HEK293T (cell line): ENCODE measurements at regions not wholly inside any gene's neighbourhood (a gene's known extent, or its start where the extent isn't known, plus 50 kb on each side); places are given as distances from the start of the nearest gene placed in this dataset.

Experiments used
- BHLHE40 ChIP-seq: fragments of 450-650 bp; IDR thresholded peaks from 2 replicates; pipeline ENCODE4 v1.6.1; 2016; ENCODE audit warnings: mild to moderate bottlenecking, moderate library complexity, borderline replicate concordance
- CTBP1 ChIP-seq: fragments of 450-650 bp; IDR thresholded peaks from 2 replicates; pipeline ENCODE4 v1.6.1; 2016; ENCODE audit warnings: borderline replicate concordance
- ELF4 ChIP-seq: fragments of 450-650 bp; IDR thresholded peaks from 2 replicates; pipeline ENCODE4 v1.6.1; 2017; ENCODE audit warnings: antibody characterized with exemption
- FOXA1 ChIP-seq: fragments of 450-650 bp; IDR thresholded peaks from 2 replicates; pipeline ENCODE4 v1.6.1; 2016; ENCODE audit warnings: mild to moderate bottlenecking
- FOXM1 ChIP-seq: fragments of 450-650 bp; IDR thresholded peaks from 2 replicates; pipeline ENCODE4 v1.6.1; 2017; ENCODE audit warnings: mild to moderate bottlenecking, borderline replicate concordance

DNA sequence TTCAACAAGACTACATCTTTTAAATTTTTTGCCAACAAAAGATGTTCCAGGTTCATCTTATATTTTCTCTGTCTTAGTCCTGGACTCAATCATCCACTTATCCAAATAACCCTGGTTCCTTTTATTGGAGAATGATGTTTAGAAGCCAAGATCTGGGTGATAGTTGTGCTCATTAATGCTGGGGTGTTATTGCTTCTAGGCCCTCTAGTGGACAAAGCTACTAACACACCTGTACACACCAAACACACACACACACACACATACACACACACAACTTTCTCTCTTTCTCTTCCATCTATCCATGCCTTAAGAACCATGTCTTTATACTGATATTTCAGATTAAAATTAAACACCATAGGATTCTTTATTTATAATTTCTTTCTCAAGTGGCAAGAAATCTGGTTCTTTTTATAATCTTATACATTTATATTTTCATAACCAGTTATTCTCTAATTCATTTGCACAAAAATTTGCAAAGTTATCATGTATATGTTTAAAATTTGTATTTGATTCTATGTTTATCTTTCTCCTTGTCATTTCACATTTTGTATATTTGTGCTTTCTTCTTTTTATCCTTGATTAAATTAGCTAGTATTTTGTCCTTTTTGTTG is 179.1 kb upstream of the SMIM23 start:
- TF ChIP-seq BHLHE40 (no peak), FOXM1 (no peak), ELF4 (no peak), CTBP1 (no peak; the same call in 1 of the 2 replicates), FOXA1 (no peak)
